Neural progenitor cell (in vitro differentiated cells): ENCODE measurements at regions not wholly inside any gene's neighbourhood (a gene's known extent, or its start where the extent isn't known, plus 50 kb on each side); places are given as distances from the start of the nearest gene placed in this dataset.
"Not testable (repeated sequence)": the region's sequence is repeated elsewhere in the genome, so short reads cannot be mapped to it uniquely, and the experiment has no call there.

Experiments used
- DNase-seq: peaks from one replicate; pipeline ENCODE4 v3.0.0-alpha.2; 2016; ENCODE audit warnings: low spot score
- H2AFZ ChIP-seq: fragments of 200-600 bp; sonication (generic); replicated peaks from 2 replicates; pipeline ENCODE4 v1.6.1; 2016; ENCODE audit warnings: antibody characterized with exemption
- H3F3A ChIP-seq: fragments of 200-600 bp; sonication (generic); 2 replicates; pipeline ENCODE4 v1.6.1; 2016; ENCODE audit warnings: antibody characterized with exemption, low read depth
- H3K27ac ChIP-seq: fragments of 200-600 bp; sonication (generic); 2 replicates; pipeline ENCODE4 v1.5.1; 2016; ENCODE audit warnings: mild to moderate bottlenecking
- H3K27me3 ChIP-seq: fragments of 200-600 bp; sonication (generic); 2 replicates; pipeline ENCODE4 v1.6.1; 2016; ENCODE audit warnings: mild to moderate bottlenecking, moderate library complexity
- H3K36me3 ChIP-seq: fragments of 200-600 bp; sonication (generic); 2 replicates; pipeline ENCODE4 v1.5.1; 2016
- H3K4me1 ChIP-seq: fragments of 200-600 bp; sonication (generic); 2 replicates; pipeline ENCODE4 v1.6.1; 2016; ENCODE audit warnings: mixed run types
- H3K4me2 ChIP-seq: fragments of 200-600 bp; sonication (generic); 2 replicates; pipeline ENCODE4 v1.6.1; 2016
- H3K4me3 ChIP-seq: fragments of 200-600 bp; sonication (generic); 2 replicates; pipeline ENCODE4 v1.5.1; 2016
- H3K79me2 ChIP-seq: fragments of 200-600 bp; sonication (generic); 2 replicates; pipeline ENCODE4 v1.6.1; 2016; ENCODE audit warnings: low read depth
- H3K9ac ChIP-seq: fragments of 200-600 bp; sonication (generic); 2 replicates; pipeline ENCODE4 v1.6.1; 2016
- H3K9me3 ChIP-seq: fragments of 200-600 bp; sonication (generic); 2 replicates; pipeline ENCODE4 v1.5.1; 2016; ENCODE audit warnings: low read depth
- H4K20me1 ChIP-seq: fragments of 200-600 bp; sonication (generic); 2 replicates; pipeline ENCODE4 v1.6.1; 2016; ENCODE audit warnings: low read depth
- H3K27ac Mint-ChIP-seq: 3 replicates; pipeline ENCODE4 v1.8.0; 2021; ENCODE audit warnings: mixed read lengths
- H3K27me3 Mint-ChIP-seq: 2 replicates; pipeline ENCODE4 v1.8.0; 2022; ENCODE audit warnings: low read depth, mild to moderate bottlenecking, inconsistent platforms, moderate library complexity, mixed read lengths; ENCODE audit not compliant: insufficient read depth
- H3K36me3 Mint-ChIP-seq: 3 replicates; pipeline ENCODE4 v1.8.0; 2021; ENCODE audit warnings: mixed read lengths
- H3K4me1 Mint-ChIP-seq: 3 replicates; pipeline ENCODE4 v1.8.0; 2021; ENCODE audit warnings: mixed read lengths
- H3K4me3 Mint-ChIP-seq: 3 replicates; pipeline ENCODE4 v1.8.0; 2021; ENCODE audit warnings: mild to moderate bottlenecking, moderate library complexity, mixed read lengths
- H3K9me3 Mint-ChIP-seq: 3 replicates; pipeline ENCODE4 v1.8.0; 2020; ENCODE audit warnings: mixed read lengths
- CTCF ChIP-seq: fragments of 200-600 bp; sonication (generic); IDR thresholded peaks from 2 replicates; pipeline ENCODE4 v1.5.1; 2017; ENCODE audit warnings: antibody characterized with exemption, mild to moderate bottlenecking
- EZH2 ChIP-seq: fragments of 200-600 bp; sonication (generic); IDR thresholded peaks from 2 replicates; pipeline ENCODE4 v1.6.1; 2017; ENCODE audit warnings: antibody characterized with exemption, mild to moderate bottlenecking, moderate library complexity
- EZH2phosphoT487 ChIP-seq: fragments of 200-600 bp; sonication (generic); IDR thresholded peaks from 2 replicates; pipeline ENCODE4 v1.6.1; 2017; ENCODE audit warnings: antibody characterized with exemption

DNA sequence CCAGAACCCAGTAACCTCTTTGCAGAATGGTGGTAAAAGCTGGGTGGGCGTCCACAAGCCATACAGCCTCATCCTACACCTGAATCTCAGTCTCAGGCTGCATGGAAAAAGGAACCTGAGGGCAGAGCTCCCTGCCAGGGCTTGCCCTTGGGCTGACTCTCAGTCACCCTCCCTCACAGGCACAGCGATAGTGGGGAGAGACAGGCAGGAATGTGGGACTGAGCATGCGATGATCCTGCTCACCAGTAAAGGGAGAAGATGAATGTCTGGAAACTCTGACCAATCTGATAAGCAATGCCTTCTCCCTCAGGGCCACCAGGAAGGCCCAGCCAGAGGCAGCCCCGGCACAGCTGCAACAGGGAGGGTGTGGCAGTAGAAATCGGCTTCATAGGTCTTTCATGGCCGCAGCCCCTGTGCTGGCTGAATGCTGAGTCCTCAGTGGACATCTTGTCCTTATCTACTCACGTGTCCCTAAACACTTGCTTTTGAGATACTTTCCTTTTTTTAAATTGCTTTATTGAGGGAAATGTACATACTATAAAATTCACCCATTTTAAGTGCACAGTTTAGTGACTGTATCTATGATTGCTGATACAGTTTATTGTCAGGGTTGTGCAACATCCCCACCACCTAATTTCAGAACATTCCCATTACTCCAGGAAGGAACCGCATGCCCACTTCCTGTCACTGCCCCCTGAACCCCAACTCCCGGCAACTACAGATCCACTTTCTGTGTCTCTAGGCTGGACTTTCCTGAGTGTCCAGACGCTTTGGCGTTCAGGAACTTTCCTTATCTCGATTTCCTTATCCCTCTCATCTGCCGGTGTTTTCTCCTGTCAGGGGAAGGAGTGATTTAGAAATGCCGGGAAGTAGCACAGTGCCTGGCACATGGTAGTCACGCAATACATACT is 258.1 kb downstream of the PCNX1 start:
- H3K36me3 ChIP-seq: no peaks in the 10 kb centered on the region
- H4K20me1 ChIP-seq: no peaks in the 10 kb centered on the region
- H3K4me2 ChIP-seq: no peak overlapping the region
- Mint-ChIP-seq H3K27me3 (no peaks in the 10 kb centered on the region), H3K36me3 (no peaks in the 10 kb centered on the region), H3K9me3 (peaks cover 15% of the 10 kb centered on the region), H3K4me3 (no peak overlapping the region), H3K27ac (peak overlapping the region; percentile 14), H3K4me1 (peaks cover 8% of the 10 kb centered on the region)
- no peaks in the 10 kb centered on the region for H3K4me1 ChIP-seq
- no peak for DNase-seq
- H3K79me2 ChIP-seq: no peaks in the 10 kb centered on the region
- H3K9me3 ChIP-seq: no peaks in the 10 kb centered on the region
- TF ChIP-seq CTCF (no peak), EZH2 (no peak), EZH2phosphoT487 (no peak)
- no peak overlapping the region for H3K27ac ChIP-seq
- H3F3A ChIP-seq: no peaks in the 10 kb centered on the region
- no peak overlapping the region for H3K4me3 ChIP-seq
- no peak overlapping the region for H3K9ac ChIP-seq
- no peak overlapping the region for H2AFZ ChIP-seq
- H3K27me3 ChIP-seq: no peaks in the 10 kb centered on the region

GRCh38 chr14:71166180-71166837 is 259.1 kb downstream of the PCNX1 start:
- H3K36me3 ChIP-seq: no peaks in the 10 kb centered on the region
- no peak overlapping the region for H3K4me2 ChIP-seq
- no peak overlapping the region for H3K4me3 Mint-ChIP-seq
- TF ChIP-seq CTCF (peak; percentile 58), EZH2phosphoT487 (no peak), EZH2 (no peak)
- H3F3A ChIP-seq: no peaks in the 10 kb centered on the region
- H4K20me1 ChIP-seq: no peaks in the 10 kb centered on the region
- no peaks in the 10 kb centered on the region for H3K27me3 Mint-ChIP-seq
- peaks cover 8% of the 10 kb centered on the region for H3K4me1 Mint-ChIP-seq
- H3K9me3 ChIP-seq: no peaks in the 10 kb centered on the region
- H3K4me3 ChIP-seq: no peak overlapping the region
- H3K79me2 ChIP-seq: no peaks in the 10 kb centered on the region
- H3K27ac Mint-ChIP-seq: peak overlapping the region; percentile 14
- no peaks in the 10 kb centered on the region for H3K4me1 ChIP-seq
- no peak overlapping the region for H3K27ac ChIP-seq
- no peak overlapping the region for H2AFZ ChIP-seq
- no peak overlapping the region for H3K9ac ChIP-seq
- no peaks in the 10 kb centered on the region for H3K27me3 ChIP-seq
- no peaks in the 10 kb centered on the region for H3K36me3 Mint-ChIP-seq
- peak; percentile 57 for DNase-seq
- H3K9me3 Mint-ChIP-seq: peaks cover 6% of the 10 kb centered on the region

- not testable (repeated sequence) for H3K9ac ChIP-seq, H3K79me2 ChIP-seq, H3K4me3 ChIP-seq, H3K27ac Mint-ChIP-seq, DNase-seq, H3K4me1 Mint-ChIP-seq, H3K27me3 ChIP-seq, H3K4me2 ChIP-seq, H3K27ac ChIP-seq, H3K4me3 Mint-ChIP-seq, H3F3A ChIP-seq, H3K9me3 Mint-ChIP-seq, H3K36me3 ChIP-seq, H3K36me3 Mint-ChIP-seq, H4K20me1 ChIP-seq, H2AFZ ChIP-seq, H3K4me1 ChIP-seq, H3K27me3 Mint-ChIP-seq, H3K9me3 ChIP-seq
Observed at GRCh38 chr14:71167325-71167950, 260.2 kb downstream of the PCNX1 start.

DNA sequence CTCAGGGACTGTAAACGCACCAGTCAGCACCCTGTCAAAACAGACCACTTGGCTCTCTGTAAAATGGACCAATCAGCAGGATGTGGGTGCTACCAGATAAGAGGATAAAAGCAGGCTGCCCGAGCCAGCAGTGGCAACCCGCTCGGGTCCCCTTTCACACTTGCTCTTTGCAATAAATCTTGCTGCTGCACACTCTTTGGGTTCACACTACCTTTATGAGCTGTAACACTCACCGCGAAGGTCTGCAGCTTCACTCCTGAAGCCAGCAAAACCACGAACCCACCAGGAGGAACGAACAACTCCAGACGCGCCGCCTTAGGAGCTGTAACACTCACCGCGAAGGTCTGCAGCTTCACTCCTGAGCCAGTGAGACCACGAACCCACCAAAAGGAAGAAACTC is 260.9 kb downstream of the PCNX1 start:
- H3K9ac ChIP-seq, H3K27ac Mint-ChIP-seq, H3K27me3 Mint-ChIP-seq, H3K79me2 ChIP-seq, H3K4me3 Mint-ChIP-seq, DNase-seq, H3K9me3 ChIP-seq, H3F3A ChIP-seq, H2AFZ ChIP-seq, H3K4me2 ChIP-seq, H3K4me1 Mint-ChIP-seq, H3K9me3 Mint-ChIP-seq, H3K27me3 ChIP-seq, H4K20me1 ChIP-seq, H3K27ac ChIP-seq, H3K4me1 ChIP-seq, H3K4me3 ChIP-seq, H3K36me3 ChIP-seq, H3K36me3 Mint-ChIP-seq: not testable (repeated sequence)
